ENCODE measurements at regions not wholly inside any gene's neighbourhood (a gene's known extent, or its start where the extent isn't known, plus 50 kb on each side); places are given as distances from the start of the nearest gene placed in this dataset.

- H3K4me1 Mint-ChIP-seq = no peaks in the 10 kb centered on the region
Observed at GRCh38 chr6:134835993-134836392, 113.9 kb downstream of the ALDH8A1 start.

GRCh38 chr6:134830940-134831339 is 119.0 kb downstream of the ALDH8A1 start:
- H3K4me3 Mint-ChIP-seq = no peak overlapping the region
- no peak for DNase-seq (ENCODE audit: low spot score in 2 of 2)
- H3K4me1 Mint-ChIP-seq = peaks cover 12% of the 10 kb centered on the region
- no peak overlapping the region for H3K27ac Mint-ChIP-seq
- H3K27me3 Mint-ChIP-seq = no peaks in the 10 kb centered on the region
- ATAC-seq (ENCODE audit: low read depth) = no peak
- no peaks in the 10 kb centered on the region for H3K36me3 Mint-ChIP-seq
- H3K9me3 Mint-ChIP-seq = peaks cover 1% of the 10 kb centered on the region

More at GRCh38 chr6:134835993-134836392, 113.9 kb downstream of the ALDH8A1 start:
- DNase-seq (ENCODE audit: low spot score in 2 of 2) (no peak), ATAC-seq (ENCODE audit: low read depth) (no peak)
- H3K27me3 Mint-ChIP-seq = peaks cover 3% of the 10 kb centered on the region
- no peaks in the 10 kb centered on the region for H3K9me3 Mint-ChIP-seq
- no peak overlapping the region for H3K27ac Mint-ChIP-seq
- H3K36me3 Mint-ChIP-seq = no peaks in the 10 kb centered on the region
- H3K4me3 Mint-ChIP-seq = no peak overlapping the region

- H3K27me3 Mint-ChIP-seq = no peaks in the 10 kb centered on the region
- H3K4me1 Mint-ChIP-seq = peaks cover 12% of the 10 kb centered on the region
- H3K27ac Mint-ChIP-seq = no peak overlapping the region
- no peak for ATAC-seq (ENCODE audit: low read depth)
- H3K36me3 Mint-ChIP-seq = no peaks in the 10 kb centered on the region
- no peak for DNase-seq (ENCODE audit: low spot score in 2 of 2)
- no peak overlapping the region for H3K4me3 Mint-ChIP-seq
- peaks cover 1% of the 10 kb centered on the region for H3K9me3 Mint-ChIP-seq
Observed at GRCh38 chr6:134830194-134830593, 119.7 kb downstream of the ALDH8A1 start.

GRCh38 chr6:134828641-134829040 is 121.3 kb downstream of the ALDH8A1 start:
- Mint-ChIP-seq H3K27me3 (peaks cover under 1% of the 10 kb centered on the region), H3K27ac (no peak overlapping the region), H3K9me3 (peaks cover 1% of the 10 kb centered on the region), H3K36me3 (peaks cover under 1% of the 10 kb centered on the region), H3K4me1 (peaks cover 12% of the 10 kb centered on the region), H3K4me3 (no peak overlapping the region)
- ATAC-seq (ENCODE audit: low read depth) (no peak), DNase-seq (ENCODE audit: low spot score in 2 of 2) (no peak)

- Mint-ChIP-seq H3K27ac (no peak overlapping the region), H3K4me1 (peaks cover 12% of the 10 kb centered on the region), H3K27me3 (peaks cover 2% of the 10 kb centered on the region), H3K4me3 (no peak overlapping the region), H3K36me3 (peaks cover 2% of the 10 kb centered on the region), H3K9me3 (peaks cover 1% of the 10 kb centered on the region)
- no peak for DNase-seq (ENCODE audit: low spot score in 2 of 2)
- ATAC-seq (ENCODE audit: low read depth) = no peak
Observed at GRCh38 chr6:134826889-134827737, 122.8 kb downstream of the ALDH8A1 start.

- no peak overlapping the region for H3K4me3 Mint-ChIP-seq
- DNase-seq (ENCODE audit: low spot score in 2 of 2) (no peak), ATAC-seq (ENCODE audit: low read depth) (no peak)
- H3K36me3 Mint-ChIP-seq = peaks cover 2% of the 10 kb centered on the region
- peaks cover 2% of the 10 kb centered on the region for H3K27me3 Mint-ChIP-seq
- peaks cover 12% of the 10 kb centered on the region for H3K4me1 Mint-ChIP-seq
- H3K9me3 Mint-ChIP-seq = no peaks in the 10 kb centered on the region
- H3K27ac Mint-ChIP-seq = no peak overlapping the region
Observed at GRCh38 chr6:134823710-134824034, 126.2 kb downstream of the ALDH8A1 start.

- peaks cover 2% of the 10 kb centered on the region for H3K36me3 Mint-ChIP-seq
- peak; percentile 90 for ATAC-seq (ENCODE audit: low read depth)
- no peaks in the 10 kb centered on the region for H3K9me3 Mint-ChIP-seq
- no peak overlapping the region for H3K4me3 Mint-ChIP-seq
- H3K27ac Mint-ChIP-seq = no peak overlapping the region
- DNase-seq (ENCODE audit: low spot score in 2 of 2) = peak; percentile 11 to 44
- peaks cover 2% of the 10 kb centered on the region for H3K27me3 Mint-ChIP-seq
- peaks cover 8% of the 10 kb centered on the region for H3K4me1 Mint-ChIP-seq
Observed at GRCh38 chr6:134822920-134823709, 126.8 kb downstream of the ALDH8A1 start.

- peaks cover 2% of the 10 kb centered on the region for H3K27me3 Mint-ChIP-seq
- H3K9me3 Mint-ChIP-seq = no peaks in the 10 kb centered on the region
- peaks cover 2% of the 10 kb centered on the region for H3K36me3 Mint-ChIP-seq
- peaks cover under 1% of the 10 kb centered on the region for H3K4me1 Mint-ChIP-seq
- no peak overlapping the region for H3K27ac Mint-ChIP-seq
- no peak overlapping the region for H3K4me3 Mint-ChIP-seq
- DNase-seq (ENCODE audit: low spot score in 2 of 2) (no peak), ATAC-seq (ENCODE audit: low read depth) (no peak)
Observed at GRCh38 chr6:134821928-134822864, 127.7 kb downstream of the ALDH8A1 start.

- no peak for ATAC-seq (ENCODE audit: low read depth)
- Mint-ChIP-seq H3K36me3 (peaks cover 2% of the 10 kb centered on the region), H3K27me3 (peaks cover 2% of the 10 kb centered on the region)
Observed at GRCh38 chr6:134821397-134821796, 128.5 kb downstream of the ALDH8A1 start.

GRCh38 chr6:134819863-134820800 is 129.8 kb downstream of the ALDH8A1 start:
- Mint-ChIP-seq H3K9me3 (no peaks in the 10 kb centered on the region), H3K27me3 (peaks cover 2% of the 10 kb centered on the region), H3K27ac (no peak overlapping the region), H3K36me3 (peaks cover 2% of the 10 kb centered on the region), H3K4me3 (no peak overlapping the region), H3K4me1 (no peaks in the 10 kb centered on the region)
- ATAC-seq (ENCODE audit: low read depth) (no peak), DNase-seq (ENCODE audit: low spot score in 2 of 2) (no peak)

More at GRCh38 chr6:134821397-134821796, 128.5 kb downstream of the ALDH8A1 start:
- H3K9me3 Mint-ChIP-seq = no peaks in the 10 kb centered on the region
- no peak overlapping the region for H3K4me3 Mint-ChIP-seq
- H3K27ac Mint-ChIP-seq = no peak overlapping the region
- DNase-seq (ENCODE audit: low spot score in 2 of 2) = no peak
- no peaks in the 10 kb centered on the region for H3K4me1 Mint-ChIP-seq

GRCh38 chr6:134819236-134819635 is 130.7 kb downstream of the ALDH8A1 start:
- Mint-ChIP-seq H3K9me3 (no peaks in the 10 kb centered on the region), H3K4me3 (no peak overlapping the region), H3K4me1 (no peaks in the 10 kb centered on the region)

GRCh38 chr6:134817448-134817847 is 132.5 kb downstream of the ALDH8A1 start:
- Mint-ChIP-seq H3K4me1 (no peaks in the 10 kb centered on the region), H3K27ac (no peak overlapping the region), H3K36me3 (no peaks in the 10 kb centered on the region), H3K27me3 (no peaks in the 10 kb centered on the region), H3K9me3 (no peaks in the 10 kb centered on the region), H3K4me3 (no peak overlapping the region)
- ATAC-seq (ENCODE audit: low read depth) (no peak), DNase-seq (ENCODE audit: low spot score in 2 of 2) (no peak)

More at GRCh38 chr6:134819236-134819635, 130.7 kb downstream of the ALDH8A1 start:
- Mint-ChIP-seq H3K27ac (no peak overlapping the region), H3K36me3 (peaks cover 2% of the 10 kb centered on the region), H3K27me3 (peaks cover 2% of the 10 kb centered on the region)
- no peak for DNase-seq (ENCODE audit: low spot score in 2 of 2)
- ATAC-seq (ENCODE audit: low read depth) = no peak

- ATAC-seq (ENCODE audit: low read depth) (no peak), DNase-seq (ENCODE audit: low spot score in 2 of 2) (no peak)
- H3K9me3 Mint-ChIP-seq = no peaks in the 10 kb centered on the region
- no peaks in the 10 kb centered on the region for H3K36me3 Mint-ChIP-seq
- no peak overlapping the region for H3K27ac Mint-ChIP-seq
- no peaks in the 10 kb centered on the region for H3K4me1 Mint-ChIP-seq
- peaks cover 2% of the 10 kb centered on the region for H3K27me3 Mint-ChIP-seq
- no peak overlapping the region for H3K4me3 Mint-ChIP-seq
Observed at GRCh38 chr6:134816780-134817179, 133.1 kb downstream of the ALDH8A1 start.

Data from memory B cell (primary cell).